ENCODE measurements at regions not wholly inside any gene's neighbourhood (a gene's known extent, or its start where the extent isn't known, plus 50 kb on each side); places are given as distances from the start of the nearest gene placed in this dataset.

GRCh38 chr2:224638301-224638823, 53.2 kb upstream of the CUL3 start:
- DNase-seq (peak; percentile 30), ATAC-seq (ENCODE audit: low read depth) (peak; percentile 85)
- ChIA-PET POLR2A (interaction anchor here (1.1 to 1.4 kb wide), 2 partner anchors 35 to 53 kb away, joined by 3 to 7 read pairs; partner anchors contain the start of gene CUL3), CTCF (interaction anchor here (0.9 to 4.5 kb wide), 4 partner anchors 8 to 269 kb away, joined by 3 to 19 read pairs (median 3); no protein-coding TSS in a partner anchor)
- H3K27me3 Mint-ChIP-seq = no peaks in the 10 kb centered on the region
- H3K4me1 Mint-ChIP-seq = peaks cover 18% of the 10 kb centered on the region
- no peaks in the 10 kb centered on the region for H3K9me3 Mint-ChIP-seq
- intact Hi-C loops (cut with micrococcal nuclease) = loop anchor here (1.0 to 5.0 kb wide), 3 partner anchors 36 to 116 kb away; partner anchors contain the start of gene CUL3
- H3K36me3 Mint-ChIP-seq (ENCODE audit: low read depth) = no peaks in the 10 kb centered on the region
- peak overlapping the region; percentile 91 for H3K27ac Mint-ChIP-seq
- H3K4me3 Mint-ChIP-seq = peak overlapping the region; percentile 42
- TF ChIP-seq CTCF (IDR thresholded peaks at IDR 0.05) = no peak
